HG02938 (cell line): ENCODE measurements at regions not wholly inside any gene's neighbourhood (a gene's known extent, or its start where the extent isn't known, plus 50 kb on each side); places are given as distances from the start of the nearest gene placed in this dataset.
"Not testable (repeated sequence)": the region's sequence is repeated elsewhere in the genome, so short reads cannot be mapped to it uniquely, and the experiment has no call there.

Experiments
- ATAC-seq: cut with Tn5 transposase; IDR thresholded peaks from one replicate; pipeline ENCODE4 v1.9.1; 2021; ENCODE audit warnings: mild to moderate bottlenecking, moderate library complexity; ENCODE audit not compliant: unreplicated experiment

DNA sequence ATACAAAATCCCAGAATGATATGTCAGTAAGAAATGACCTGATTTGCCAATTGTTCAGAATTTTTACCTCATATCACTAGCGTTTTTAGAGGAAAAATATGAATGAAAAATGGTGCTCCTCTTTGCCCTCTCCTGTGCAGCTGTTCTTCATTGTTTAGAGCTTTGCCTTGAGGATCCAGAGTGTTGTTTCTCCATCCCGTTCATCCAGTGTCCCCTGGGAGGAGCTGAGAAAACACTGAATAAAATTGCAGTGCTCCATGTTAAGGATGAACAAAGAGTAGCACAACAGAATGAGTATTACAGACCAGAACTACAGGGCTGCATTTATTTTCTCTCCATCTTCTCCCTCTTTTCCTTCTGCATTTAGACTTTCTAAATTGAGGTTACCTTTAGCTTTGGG is 133.1 kb downstream of the ADCYAP1 start:
- ATAC-seq, result no peak

DNA sequence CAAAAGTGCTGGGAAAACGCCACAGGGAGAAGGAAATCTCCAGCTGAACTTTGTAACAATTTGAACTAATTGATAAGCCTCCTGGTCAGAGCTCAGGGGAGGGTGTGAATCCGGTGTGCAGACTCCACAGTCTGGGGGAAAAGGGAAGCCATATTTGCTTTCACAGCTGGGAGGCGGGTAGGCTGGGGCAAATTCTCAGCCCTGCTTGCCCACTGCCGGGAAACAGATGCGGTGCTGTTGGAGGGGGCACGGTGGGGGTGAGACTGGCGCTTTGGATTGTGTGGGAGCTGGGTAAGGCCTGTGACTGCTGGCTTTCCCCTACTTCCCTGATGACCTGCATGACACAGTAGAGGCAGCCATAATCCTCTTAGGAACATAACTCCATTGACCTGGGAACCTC is 134.8 kb downstream of the ADCYAP1 start:
- no peak for ATAC-seq

GRCh38 chr18:1043039-1043438 is 138.4 kb downstream of the ADCYAP1 start:
- not testable (repeated sequence) for ATAC-seq

DNA sequence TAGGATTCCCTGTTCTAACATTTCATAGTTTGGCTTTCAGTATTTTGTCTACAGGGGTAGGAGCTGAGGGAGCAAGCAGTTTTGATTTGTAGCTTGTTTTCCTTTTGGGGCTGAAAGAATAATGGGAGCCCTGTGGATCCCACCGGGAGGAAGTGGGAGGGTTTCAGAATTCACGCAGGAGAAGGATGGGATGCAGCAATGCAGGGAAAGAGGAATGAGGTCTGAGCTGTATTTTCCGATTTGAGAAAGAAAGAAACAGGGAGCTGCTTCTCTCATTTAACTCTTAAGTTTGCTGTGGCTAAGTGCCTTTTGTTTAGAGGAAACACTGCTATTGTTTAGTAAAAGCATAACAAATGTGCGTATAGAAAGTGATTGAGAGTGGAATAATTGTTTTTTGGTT is 141.0 kb downstream of the ADCYAP1 start:
- no peak for ATAC-seq

DNA sequence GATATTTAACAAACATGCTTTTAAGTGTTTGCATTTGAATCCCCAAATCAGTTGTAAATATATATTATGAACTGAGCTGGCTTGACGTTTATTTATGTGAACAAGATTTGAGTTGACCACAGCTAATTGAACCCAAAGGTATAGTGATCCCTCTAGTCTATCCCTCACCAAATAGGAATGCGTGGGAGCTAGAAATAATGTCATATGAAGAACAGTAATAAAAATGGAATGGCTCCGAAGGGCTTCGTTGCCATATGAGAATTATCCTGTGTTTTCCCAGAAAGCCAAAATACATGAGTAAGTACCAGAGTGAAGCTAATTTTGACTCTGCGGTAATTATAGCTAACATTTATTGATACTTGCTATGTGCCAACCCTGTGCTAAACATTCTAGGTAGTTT is 142.7 kb downstream of the ADCYAP1 start:
- no peak for ATAC-seq

DNA sequence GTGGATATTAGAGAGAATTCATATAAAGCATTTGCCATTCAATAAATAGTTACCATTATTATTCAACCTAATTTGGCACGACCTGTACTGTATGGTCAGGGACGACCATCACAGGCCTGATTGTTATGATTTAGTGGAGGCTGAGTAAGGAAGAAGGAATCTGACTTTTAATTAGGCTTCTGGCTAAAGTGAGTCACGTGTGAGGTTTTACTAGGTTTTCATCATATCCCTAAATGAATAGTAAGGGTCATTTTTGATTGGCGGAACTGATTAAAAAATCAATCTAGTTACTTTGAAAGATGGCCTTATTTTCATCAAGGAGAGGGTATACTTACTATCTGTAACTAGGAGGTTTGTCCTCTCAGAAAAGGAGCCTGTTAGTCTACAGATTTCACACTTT is 143.4 kb downstream of the ADCYAP1 start:
- ATAC-seq, result no peak

- no peak for ATAC-seq
Measured at GRCh38 chr18:1049173-1049572, 144.5 kb downstream of the ADCYAP1 start.

DNA sequence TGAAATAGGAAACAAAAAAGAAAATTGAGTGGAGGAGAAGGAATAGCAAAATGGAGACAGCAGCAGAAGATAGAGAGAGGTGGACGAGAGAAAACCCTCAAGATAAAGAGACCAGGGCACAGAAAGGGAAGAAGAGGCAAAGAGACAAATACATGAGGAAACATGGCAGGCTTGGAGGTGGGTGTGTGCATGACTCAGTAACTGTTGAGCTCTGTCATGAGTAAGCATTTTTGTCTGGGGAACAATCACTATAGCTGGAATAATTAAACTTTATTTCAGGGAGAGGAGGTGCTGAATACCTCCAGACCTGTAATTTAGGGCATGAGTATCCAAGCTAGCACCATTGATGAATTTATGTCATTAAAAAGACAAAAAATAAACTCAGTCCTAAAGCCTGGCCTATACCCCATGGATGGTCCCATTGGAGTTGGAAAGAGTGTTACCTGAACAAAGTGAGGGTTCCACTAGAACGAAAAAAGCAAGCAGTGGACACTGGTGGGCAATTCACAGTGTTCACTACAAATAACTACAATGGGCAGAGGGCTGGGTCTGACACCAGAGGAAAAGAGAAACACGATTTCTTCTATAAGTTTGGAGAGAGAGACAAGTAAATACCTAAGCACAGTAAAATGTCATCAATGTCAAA is 145.5 kb downstream of the ADCYAP1 start:
- ATAC-seq, result no peak

GRCh38 chr18:1052301-1052700 is 147.6 kb downstream of the ADCYAP1 start:
- ATAC-seq, result no peak

DNA sequence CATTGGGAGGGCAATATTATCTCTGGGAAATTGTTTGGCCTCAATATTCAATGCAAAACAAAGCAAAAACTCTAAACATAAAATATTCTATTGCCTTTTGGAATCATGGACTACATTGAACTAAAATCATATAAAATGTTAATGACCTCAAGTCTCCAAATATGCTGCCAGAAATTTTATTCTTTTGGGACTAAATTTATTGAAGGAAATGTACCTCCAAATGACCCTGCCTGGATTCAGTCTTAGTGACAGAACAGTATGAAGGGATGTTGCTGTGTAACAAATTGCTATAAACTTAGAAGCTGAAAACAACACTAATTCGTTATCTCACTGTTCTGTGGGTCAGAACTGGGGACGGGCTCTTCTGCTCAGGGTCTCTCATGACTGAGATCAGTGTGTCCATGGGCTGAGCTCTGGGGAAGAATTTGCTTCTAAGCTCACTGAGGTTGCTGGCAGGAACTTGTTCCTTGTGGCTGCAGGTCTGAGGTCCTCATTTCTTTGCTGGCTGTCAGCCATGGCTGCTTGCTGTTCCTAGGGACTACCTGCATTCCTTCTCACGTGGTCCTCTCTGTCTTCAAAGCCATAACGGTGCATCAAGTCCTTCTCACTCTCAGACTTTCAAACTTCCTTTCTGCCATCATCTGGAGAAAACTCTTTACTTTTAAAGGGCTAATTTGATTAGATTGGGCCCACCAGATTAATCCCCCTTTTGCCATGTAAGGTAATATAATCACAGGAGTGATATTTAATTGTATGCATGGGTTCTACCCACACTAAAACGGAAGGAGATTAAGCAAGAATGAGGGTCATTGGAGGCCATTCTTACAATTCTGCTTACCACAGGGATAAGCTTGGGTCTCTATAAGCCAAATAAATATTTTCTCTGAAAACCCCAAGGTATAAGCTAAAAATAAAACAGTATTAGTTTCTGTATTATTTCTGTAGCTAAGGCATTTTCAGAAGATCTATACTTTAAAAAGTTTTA is 149.0 kb downstream of the ADCYAP1 start:
- no peak for ATAC-seq

- ATAC-seq, result no peak
Measured at GRCh38 chr18:1056404-1056803, 151.7 kb downstream of the ADCYAP1 start.

DNA sequence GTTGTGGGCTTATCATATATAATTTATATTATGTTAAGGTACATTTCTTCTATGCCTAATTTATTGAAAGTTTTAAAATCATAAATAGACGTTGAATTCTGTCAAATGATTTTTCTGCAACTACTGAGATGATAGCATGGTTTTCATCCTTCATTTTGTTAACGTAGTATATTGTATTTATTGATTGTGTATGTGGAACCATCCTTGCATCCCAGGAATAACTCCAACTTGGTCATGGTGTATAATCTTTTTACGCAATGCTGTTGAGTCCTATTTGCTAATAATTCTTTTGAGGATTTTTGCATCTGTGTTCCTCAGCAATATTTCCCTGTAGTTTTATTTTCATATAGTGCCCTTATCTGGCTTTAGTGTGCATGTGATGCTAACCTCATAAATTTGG is 152.7 kb downstream of the ADCYAP1 start:
- no peak for ATAC-seq

- ATAC-seq, result no peak
Measured at GRCh38 chr18:1062588-1062987, 157.9 kb downstream of the ADCYAP1 start.

- no peak for ATAC-seq
Measured at GRCh38 chr18:1075322-1075721, 170.7 kb downstream of the ADCYAP1 start.

- ATAC-seq, result no peak
Measured at GRCh38 chr18:1075876-1076275, 171.2 kb downstream of the ADCYAP1 start.

GRCh38 chr18:1078301-1078700 is 173.6 kb downstream of the ADCYAP1 start:
- no peak for ATAC-seq

GRCh38 chr18:1083675-1084074 is 179.0 kb downstream of the ADCYAP1 start:
- ATAC-seq, result not testable (repeated sequence)

DNA sequence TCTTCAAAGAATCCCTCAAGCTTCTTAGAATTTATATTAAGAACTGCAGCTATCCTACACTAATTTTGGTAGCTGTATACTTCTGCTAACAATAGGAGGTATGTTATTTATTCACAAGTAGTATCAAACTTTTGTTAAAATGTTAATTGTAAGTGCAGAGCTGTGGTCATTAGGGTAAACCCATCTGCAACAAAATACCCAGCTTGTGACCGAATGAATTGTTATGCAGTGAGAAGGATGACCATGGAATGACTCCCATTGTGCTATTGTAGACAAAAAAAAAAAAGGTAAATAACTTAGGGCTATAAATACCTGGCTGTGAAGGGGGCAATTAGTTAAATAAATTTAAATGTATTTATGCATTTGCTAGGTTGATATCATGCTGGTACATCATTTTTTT is 186.1 kb downstream of the ADCYAP1 start:
- ATAC-seq, result no peak

GRCh38 chr18:1092228-1092627 is 187.6 kb downstream of the ADCYAP1 start:
- ATAC-seq, result no peak

DNA sequence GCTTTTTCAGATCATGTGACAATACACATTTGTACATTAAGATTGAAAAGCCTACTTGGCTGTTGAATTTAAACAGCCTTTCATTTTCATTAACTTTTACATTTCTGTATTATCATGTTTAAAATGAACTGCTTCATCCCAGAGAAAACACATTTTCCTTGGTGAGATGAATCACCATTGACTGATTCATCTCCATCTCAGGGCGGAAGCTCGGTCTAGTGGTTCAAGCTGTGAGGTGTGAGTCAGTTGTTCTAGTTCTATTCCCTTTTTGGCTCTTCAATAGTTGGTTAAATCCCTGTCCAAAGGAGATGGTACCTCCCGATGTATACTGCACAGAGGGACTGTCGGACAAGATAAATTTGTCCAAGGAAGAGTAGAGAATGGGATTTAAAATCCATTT is 189.7 kb downstream of the ADCYAP1 start:
- ATAC-seq, result no peak

GRCh38 chr18:1097991-1098735 is 193.5 kb downstream of the ADCYAP1 start:
- not testable (repeated sequence) for ATAC-seq
